ENCODE measurements at regions not wholly inside any gene's neighbourhood (a gene's known extent, or its start where the extent isn't known, plus 50 kb on each side); places are given as distances from the start of the nearest gene placed in this dataset.

GRCh38 chr15:95263751-95264150 is 1032.4 kb downstream of the MCTP2 start:
- no peak for ATAC-seq (ENCODE audit: low FRiP score)
- peak overlapping the region; percentile 80 to 89 for H3K27ac ChIP-seq (ENCODE audit: low read depth in 1 of 2, low read length in 2 of 2)
- no peak for DNase-seq
- H3K27me3 ChIP-seq (ENCODE audit: control insufficient read depth in 1 of 2, insufficient read depth in 2 of 2, low read length in 1 of 2): no peaks in the 10 kb centered on the region
- H3K4me1 ChIP-seq (ENCODE audit: control insufficient read depth in 1 of 2, insufficient read depth in 2 of 2, low read length in 2 of 2): peaks cover 5 to 7% of the 10 kb centered on the region in 2 donors
- WGBS, 2 donors: 97 to 98% methylated on average over 1 of the region's 1 CpG
- H3K36me3 ChIP-seq (ENCODE audit: control insufficient read depth in 1 of 2, insufficient read depth in 2 of 2, low read length in 1 of 2): no peaks in the 10 kb centered on the region
- intact Hi-C loops (cut with DNase I): loop anchor here (5.0 to 10.0 kb wide), 12 partner anchors 151 to 1079 kb away; no protein-coding TSS in a partner anchor
- H3K4me3 ChIP-seq (ENCODE audit: low read length in 2 of 2): no peak overlapping the region
- no peaks in the 10 kb centered on the region for H3K9me3 ChIP-seq (ENCODE audit: control insufficient read depth, low read length)

GRCh38 chr15:95265419-95265997 is 1034.1 kb downstream of the MCTP2 start:
- Histone ChIP-seq H3K27me3 (ENCODE audit: control insufficient read depth in 1 of 2, insufficient read depth in 2 of 2, low read length in 1 of 2) (no peaks in the 10 kb centered on the region), H3K27ac (ENCODE audit: low read depth in 1 of 2, low read length in 2 of 2) (peak overlapping the region; percentile 91), H3K36me3 (ENCODE audit: control insufficient read depth in 1 of 2, insufficient read depth in 2 of 2, low read length in 1 of 2) (no peaks in the 10 kb centered on the region), H3K4me1 (ENCODE audit: control insufficient read depth in 1 of 2, insufficient read depth in 2 of 2, low read length in 2 of 2) (peaks cover 2 to 5% of the 10 kb centered on the region in 2 donors), H3K9me3 (ENCODE audit: control insufficient read depth, low read length) (no peaks in the 10 kb centered on the region), H3K4me3 (ENCODE audit: low read length in 2 of 2) (no peak overlapping the region)
- 59 to 62% methylated on average over 3 of the region's 3 CpGs for WGBS, 2 donors
- intact Hi-C loops (cut with DNase I): loop anchor here (5.0 to 10.0 kb wide), 8 partner anchors 142 to 899 kb away; no protein-coding TSS in a partner anchor
- no peak for DNase-seq
- ATAC-seq (ENCODE audit: low FRiP score): no peak

GRCh38 chr15:95266451-95267061 is 1035.2 kb downstream of the MCTP2 start:
- Histone ChIP-seq H3K4me3 (ENCODE audit: low read length in 2 of 2) (no peak overlapping the region), H3K27ac (ENCODE audit: low read depth in 1 of 2, low read length in 2 of 2) (peak overlapping the region; percentile 91 to 99), H3K9me3 (ENCODE audit: control insufficient read depth, low read length) (no peaks in the 10 kb centered on the region), H3K4me1 (ENCODE audit: control insufficient read depth in 1 of 2, insufficient read depth in 2 of 2, low read length in 2 of 2) (peaks cover 2 to 5% of the 10 kb centered on the region in 2 donors), H3K27me3 (ENCODE audit: control insufficient read depth in 1 of 2, insufficient read depth in 2 of 2, low read length in 1 of 2) (no peaks in the 10 kb centered on the region), H3K36me3 (ENCODE audit: control insufficient read depth in 1 of 2, insufficient read depth in 2 of 2, low read length in 1 of 2) (no peaks in the 10 kb centered on the region)
- 2 to 8% methylated on average over 7 of the region's 7 CpGs for WGBS, 2 donors
- DNase-seq (peak in 1 of 2 donors; percentile 55), ATAC-seq (ENCODE audit: low FRiP score) (peak; percentile 65)
- intact Hi-C loops (cut with DNase I): loop anchor here (5.0 to 10.0 kb wide), 8 partner anchors 141 to 898 kb away; no protein-coding TSS in a partner anchor

DNA sequence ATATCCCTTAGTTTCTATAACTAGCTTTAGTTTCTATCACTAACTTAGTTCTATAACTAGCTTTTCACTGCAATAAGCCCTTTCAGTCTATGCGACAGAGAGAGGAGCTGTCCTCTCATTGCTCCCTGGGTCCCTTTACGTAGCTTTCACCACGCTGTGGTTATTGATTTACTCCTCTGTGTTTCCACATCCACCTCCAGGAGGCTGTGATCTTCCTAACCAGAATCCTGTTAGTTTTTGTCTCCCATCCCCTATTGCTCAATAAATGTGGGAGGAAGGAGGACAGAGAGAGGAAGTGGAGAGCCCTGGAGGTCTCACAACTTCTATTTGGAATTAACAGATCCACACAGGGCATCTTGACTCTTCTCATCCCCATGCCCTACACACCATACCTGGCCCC is 1036.1 kb downstream of the MCTP2 start:
- H3K27ac ChIP-seq (ENCODE audit: low read depth in 1 of 2, low read length in 2 of 2): peak overlapping the region; percentile 21 to 99
- intact Hi-C loops (cut with DNase I): loop anchor here (5.0 to 10.0 kb wide), 8 partner anchors 140 to 897 kb away; no protein-coding TSS in a partner anchor
- H3K27me3 ChIP-seq (ENCODE audit: control insufficient read depth in 1 of 2, insufficient read depth in 2 of 2, low read length in 1 of 2): no peaks in the 10 kb centered on the region
- no peaks in the 10 kb centered on the region for H3K36me3 ChIP-seq (ENCODE audit: control insufficient read depth in 1 of 2, insufficient read depth in 2 of 2, low read length in 1 of 2)
- peaks cover 2 to 5% of the 10 kb centered on the region in 2 donors for H3K4me1 ChIP-seq (ENCODE audit: control insufficient read depth in 1 of 2, insufficient read depth in 2 of 2, low read length in 2 of 2)
- H3K9me3 ChIP-seq (ENCODE audit: control insufficient read depth, low read length): no peaks in the 10 kb centered on the region
- WGBS, 2 donors: 93% methylated on average over 3 of the region's 3 CpGs
- DNase-seq (no peak), ATAC-seq (ENCODE audit: low FRiP score) (no peak)
- no peak overlapping the region for H3K4me3 ChIP-seq (ENCODE audit: low read length in 2 of 2)

- Histone ChIP-seq H3K27ac (ENCODE audit: low read depth in 1 of 2, low read length in 2 of 2) (no peak overlapping the region), H3K4me3 (ENCODE audit: low read length in 2 of 2) (no peak overlapping the region), H3K27me3 (ENCODE audit: control insufficient read depth in 1 of 2, insufficient read depth in 2 of 2, low read length in 1 of 2) (no peaks in the 10 kb centered on the region), H3K36me3 (ENCODE audit: control insufficient read depth in 1 of 2, insufficient read depth in 2 of 2, low read length in 1 of 2) (no peaks in the 10 kb centered on the region), H3K4me1 (ENCODE audit: control insufficient read depth in 1 of 2, insufficient read depth in 2 of 2, low read length in 2 of 2) (peaks cover 2 to 5% of the 10 kb centered on the region in 2 donors), H3K9me3 (ENCODE audit: control insufficient read depth, low read length) (no peaks in the 10 kb centered on the region)
- DNase-seq (no peak), ATAC-seq (ENCODE audit: low FRiP score) (peak; percentile 45)
- intact Hi-C loops (cut with DNase I): loop anchor here (5.0 to 10.0 kb wide), 8 partner anchors 138 to 895 kb away; no protein-coding TSS in a partner anchor
- 80 to 84% methylated on average over 10 of the region's 10 CpGs for whole genome bisulfite sequencing, 2 donors
Measured at GRCh38 chr15:95269242-95270183, 1038.2 kb downstream of the MCTP2 start.

DNA sequence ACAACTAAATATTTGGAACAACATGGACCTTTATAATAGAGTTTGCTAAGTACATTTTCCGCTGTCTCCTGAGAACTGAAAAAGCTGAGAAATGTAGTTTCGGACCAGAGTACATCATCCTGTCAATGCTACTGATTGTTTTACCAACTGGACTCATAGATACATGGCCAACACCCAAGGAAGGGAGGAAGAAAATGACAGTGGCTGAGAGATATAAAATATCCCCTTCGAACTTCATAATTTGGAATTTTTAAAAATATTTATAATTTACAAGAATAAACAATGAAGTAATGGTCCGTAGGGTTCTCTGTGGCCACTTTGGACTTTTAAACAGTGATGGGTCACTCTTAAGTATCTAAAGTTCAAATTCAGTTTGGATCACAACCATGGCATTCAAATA is 1042.7 kb downstream of the MCTP2 start:
- peaks cover 2 to 3% of the 10 kb centered on the region in 2 donors for H3K4me1 ChIP-seq (ENCODE audit: control insufficient read depth in 1 of 2, insufficient read depth in 2 of 2, low read length in 2 of 2)
- H3K4me3 ChIP-seq (ENCODE audit: low read length in 2 of 2): no peak overlapping the region
- intact Hi-C loops (cut with DNase I): no loop called here
- H3K27ac ChIP-seq (ENCODE audit: low read depth in 1 of 2, low read length in 2 of 2): no peak overlapping the region
- no peaks in the 10 kb centered on the region for H3K9me3 ChIP-seq (ENCODE audit: control insufficient read depth, low read length)
- no peak for DNase-seq
- no peaks in the 10 kb centered on the region for H3K27me3 ChIP-seq (ENCODE audit: control insufficient read depth in 1 of 2, insufficient read depth in 2 of 2, low read length in 1 of 2)
- 77 to 83% methylated on average over 4 of the region's 4 CpGs for WGBS, 2 donors
- ATAC-seq (ENCODE audit: low FRiP score): no peak
- no peaks in the 10 kb centered on the region for H3K36me3 ChIP-seq (ENCODE audit: control insufficient read depth in 1 of 2, insufficient read depth in 2 of 2, low read length in 1 of 2)

- Histone ChIP-seq H3K4me1 (ENCODE audit: control insufficient read depth in 1 of 2, insufficient read depth in 2 of 2, low read length in 2 of 2) (peaks cover 2 to 3% of the 10 kb centered on the region in 2 donors), H3K27ac (ENCODE audit: low read depth in 1 of 2, low read length in 2 of 2) (no peak overlapping the region), H3K9me3 (ENCODE audit: control insufficient read depth, low read length) (no peaks in the 10 kb centered on the region), H3K4me3 (ENCODE audit: low read length in 2 of 2) (no peak overlapping the region), H3K27me3 (ENCODE audit: control insufficient read depth in 1 of 2, insufficient read depth in 2 of 2, low read length in 1 of 2) (no peaks in the 10 kb centered on the region), H3K36me3 (ENCODE audit: control insufficient read depth in 1 of 2, insufficient read depth in 2 of 2, low read length in 1 of 2) (no peaks in the 10 kb centered on the region)
- no peak for ATAC-seq (ENCODE audit: low FRiP score)
- intact Hi-C loops (cut with DNase I): no loop called here
- no peak for DNase-seq
- WGBS, 2 donors: 68 to 72% methylated on average over 3 of the region's 3 CpGs
Measured at GRCh38 chr15:95277266-95277665, 1045.9 kb downstream of the MCTP2 start.

DNA sequence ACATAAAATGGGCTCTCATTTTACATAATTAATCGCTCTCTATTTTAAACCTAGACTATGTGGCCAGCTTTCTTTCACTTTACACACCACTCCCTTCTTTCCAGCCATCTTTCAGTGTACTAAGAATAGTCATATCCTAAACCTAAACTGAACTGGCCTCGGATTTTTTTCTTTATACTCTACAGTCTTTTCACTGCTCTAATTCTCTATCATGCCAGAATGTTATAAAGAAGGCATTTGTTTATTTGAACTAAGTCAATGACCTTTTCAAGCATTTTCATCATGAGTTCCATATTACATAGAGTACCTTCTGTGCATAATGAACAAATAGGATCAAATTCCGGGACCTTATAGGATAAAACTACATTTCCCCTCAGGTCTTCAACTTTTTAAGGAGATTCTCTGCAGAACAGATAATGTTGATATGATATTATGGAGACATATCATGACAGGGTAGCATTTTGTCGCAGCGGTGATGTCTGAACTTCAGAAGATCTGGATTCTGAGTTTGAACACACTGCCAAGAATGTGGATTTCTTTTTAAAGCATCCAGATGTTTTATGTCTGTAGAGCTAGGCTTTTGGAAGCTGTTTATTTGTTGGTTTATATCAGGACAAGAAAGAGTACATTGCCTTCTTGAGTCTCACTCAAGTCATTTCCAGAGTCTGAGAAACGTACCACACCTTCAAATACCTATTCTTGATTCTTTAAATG is 1047.3 kb downstream of the MCTP2 start:
- DNase-seq (no peak), ATAC-seq (ENCODE audit: low FRiP score) (no peak)
- no peaks in the 10 kb centered on the region for H3K27me3 ChIP-seq (ENCODE audit: control insufficient read depth in 1 of 2, insufficient read depth in 2 of 2, low read length in 1 of 2)
- peaks cover 2 to 3% of the 10 kb centered on the region in 2 donors for H3K4me1 ChIP-seq (ENCODE audit: control insufficient read depth in 1 of 2, insufficient read depth in 2 of 2, low read length in 2 of 2)
- H3K9me3 ChIP-seq (ENCODE audit: control insufficient read depth, low read length): no peaks in the 10 kb centered on the region
- intact Hi-C loops (cut with DNase I): no loop called here
- H3K27ac ChIP-seq (ENCODE audit: low read depth in 1 of 2, low read length in 2 of 2): no peak overlapping the region
- H3K4me3 ChIP-seq (ENCODE audit: low read length in 2 of 2): no peak overlapping the region
- WGBS, 2 donors: 52 to 53% methylated on average over 6 of the region's 6 CpGs
- no peaks in the 10 kb centered on the region for H3K36me3 ChIP-seq (ENCODE audit: control insufficient read depth in 1 of 2, insufficient read depth in 2 of 2, low read length in 1 of 2)

Data from aorta (tissue), 5 donors.